Astrocyte of the cerebellum (primary cell): ENCODE measurements at regions not wholly inside any gene's neighbourhood (a gene's known extent, or its start where the extent isn't known, plus 50 kb on each side); places are given as distances from the start of the nearest gene placed in this dataset.

Experiments
- DNase-seq: peaks from one replicate; pipeline ENCODE4 v3.0.0-alpha.2; 2011; ENCODE audit warnings: low read depth
- H3K4me3 ChIP-seq: 2 replicates; pipeline ENCODE4 v1.5.1; 2011; ENCODE audit warnings: mild to moderate bottlenecking, low read depth, low read length, moderate library complexity
- CTCF ChIP-seq: IDR thresholded peaks from 2 replicates; pipeline ENCODE4 v1.5.1; 2012; ENCODE audit warnings: low read length, low read depth, moderate library complexity, mild to moderate bottlenecking; ENCODE audit errors: missing control alignments
- in situ Hi-C: cut with HindIII; loops from 2 replicates; pipeline ENCODE4 v1.10.0; 2017; ENCODE audit warnings: low sequenced_read_pairs

GRCh38 chr2:5953525-5953924 lies 261.3 kb downstream of the SOX11 start:
- DNase-seq, result no peak
- TF ChIP-seq CTCF, result no peak
- H3K4me3 ChIP-seq, result no peak overlapping the region
- in situ Hi-C loops, result no loop called here

- DNase-seq, result no peak
- in situ Hi-C loops, result no loop called here
- H3K4me3 ChIP-seq, result no peak overlapping the region
- no peak for TF ChIP-seq CTCF
Observed at GRCh38 chr2:5954509-5954908, 262.3 kb downstream of the SOX11 start.

- H3K4me3 ChIP-seq, result no peak overlapping the region
- no peak for DNase-seq
- TF ChIP-seq CTCF, result no peak
- in situ Hi-C loops, result no loop called here
Observed at GRCh38 chr2:5955921-5956320, 263.7 kb downstream of the SOX11 start.

GRCh38 chr2:5959836-5960820 lies 267.9 kb downstream of the SOX11 start:
- no peak for DNase-seq
- TF ChIP-seq CTCF, result no peak
- in situ Hi-C loops, result no loop called here
- H3K4me3 ChIP-seq, result no peak overlapping the region

- no peak overlapping the region for H3K4me3 ChIP-seq
- TF ChIP-seq CTCF, result no peak
- in situ Hi-C loops, result no loop called here
- DNase-seq, result no peak
Observed at GRCh38 chr2:5967506-5967905, 275.3 kb downstream of the SOX11 start.

- in situ Hi-C loops, result no loop called here
- DNase-seq, result no peak
- no peak overlapping the region for H3K4me3 ChIP-seq
- TF ChIP-seq CTCF, result no peak
Observed at GRCh38 chr2:5969303-5969702, 277.1 kb downstream of the SOX11 start.
